DND-41 (cell line): ENCODE measurements at regions not wholly inside any gene's neighbourhood (a gene's known extent, or its start where the extent isn't known, plus 50 kb on each side); places are given as distances from the start of the nearest gene placed in this dataset.

Source experiments
- CTCF ChIP-seq: IDR thresholded peaks from 2 replicates; pipeline ENCODE4 v1.5.1; 2012; ENCODE audit warnings: borderline replicate concordance, low read length, moderate library complexity, mild to moderate bottlenecking; ENCODE audit not compliant: poor library complexity, severe bottlenecking; ENCODE audit errors: extremely low read depth
- EZH2 ChIP-seq: IDR thresholded peaks from 3 replicates; pipeline ENCODE4 v1.6.1; 2012; ENCODE audit warnings: borderline replicate concordance, low read depth, mild to moderate bottlenecking, moderate library complexity, low read length, inconsistent platforms; ENCODE audit not compliant: severe bottlenecking

DNA sequence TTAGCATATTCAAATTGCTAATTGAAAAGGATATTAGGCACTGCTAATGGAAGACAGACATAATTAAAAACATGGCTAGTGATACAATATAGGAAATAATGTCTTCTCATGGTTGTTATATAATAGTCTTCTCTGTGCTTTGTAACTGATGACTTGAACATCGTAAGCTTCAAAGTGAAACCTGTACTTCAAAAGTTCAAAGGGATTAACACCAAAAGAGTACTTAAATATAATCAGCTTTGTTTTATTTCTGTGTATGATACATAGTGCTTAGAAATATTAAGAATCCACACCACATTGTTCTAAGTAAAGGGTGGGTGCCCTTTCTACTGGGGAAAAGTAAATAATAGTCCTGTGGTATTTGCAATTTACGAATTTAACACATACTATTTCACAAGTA, 75.4 kb upstream of the ITGA1 start:
- no peak for TF ChIP-seq EZH2
- TF ChIP-seq CTCF, result no peak
